NK-92 (cell line): ENCODE measurements at regions not wholly inside any gene's neighbourhood (a gene's known extent, or its start where the extent isn't known, plus 50 kb on each side); places are given as distances from the start of the nearest gene placed in this dataset.

Experiments
- DNase-seq: peaks from one replicate; lab custom pipeline; 2025; ENCODE audit not compliant: unreplicated experiment; lab: John Stamatoyannopoulos, UW

- DNase-seq = no peak
Measured at GRCh38 chr1:230517326-230517725, 91.2 kb upstream of the PGBD5 start.

- DNase-seq = no peak
Measured at GRCh38 chr1:230516889-230517288, 90.8 kb upstream of the PGBD5 start.

- no peak for DNase-seq
Measured at GRCh38 chr1:230515451-230516145, 89.5 kb upstream of the PGBD5 start.

GRCh38 chr1:230510496-230510895 lies 84.4 kb upstream of the PGBD5 start:
- no peak for DNase-seq

GRCh38 chr1:230509281-230509977 lies 83.3 kb upstream of the PGBD5 start:
- no peak for DNase-seq

GRCh38 chr1:230507666-230508402 lies 81.7 kb upstream of the PGBD5 start:
- no peak for DNase-seq

GRCh38 chr1:230507236-230507635 lies 81.1 kb upstream of the PGBD5 start:
- DNase-seq = no peak

- no peak for DNase-seq
Measured at GRCh38 chr1:230506451-230506850, 80.3 kb upstream of the PGBD5 start.

- no peak for DNase-seq
Measured at GRCh38 chr1:230504310-230504709, 78.2 kb upstream of the PGBD5 start.

GRCh38 chr1:230503726-230504125 lies 77.6 kb upstream of the PGBD5 start:
- no peak for DNase-seq

- no peak for DNase-seq
Measured at GRCh38 chr1:230502996-230503395, 76.9 kb upstream of the PGBD5 start.

GRCh38 chr1:230502306-230502705 lies 76.2 kb upstream of the PGBD5 start:
- no peak for DNase-seq

- DNase-seq = no peak
Measured at GRCh38 chr1:230501849-230502248, 75.7 kb upstream of the PGBD5 start.

- DNase-seq = no peak
Measured at GRCh38 chr1:230501242-230501641, 75.1 kb upstream of the PGBD5 start.

GRCh38 chr1:230500063-230500462 lies 73.9 kb upstream of the PGBD5 start:
- DNase-seq = no peak

GRCh38 chr1:230499496-230499895 lies 73.4 kb upstream of the PGBD5 start:
- DNase-seq = no peak

- no peak for DNase-seq
Measured at GRCh38 chr1:230498704-230499103, 72.6 kb upstream of the PGBD5 start.

- DNase-seq = no peak
Measured at GRCh38 chr1:230496451-230496850, 70.3 kb upstream of the PGBD5 start.

GRCh38 chr1:230495891-230496385 lies 69.8 kb upstream of the PGBD5 start:
- no peak for DNase-seq

- DNase-seq = no peak
Measured at GRCh38 chr1:230495076-230495475, 68.9 kb upstream of the PGBD5 start.

- DNase-seq = no peak
Measured at GRCh38 chr1:230494514-230494913, 68.4 kb upstream of the PGBD5 start.

- no peak for DNase-seq
Measured at GRCh38 chr1:230494026-230494425, 67.9 kb upstream of the PGBD5 start.
